GM12801 (cell line): ENCODE measurements at regions not wholly inside any gene's neighbourhood (a gene's known extent, or its start where the extent isn't known, plus 50 kb on each side); places are given as distances from the start of the nearest gene placed in this dataset.

Source experiments
- TF ChIP-seq, protein P1 (sequence below): IDR thresholded peaks from one replicate; pipeline ENCODE4 v1.5.1; 2011; ENCODE audit warnings: control low read depth; ENCODE audit not compliant: insufficient read length; ENCODE audit errors: extremely low read depth

DNA sequence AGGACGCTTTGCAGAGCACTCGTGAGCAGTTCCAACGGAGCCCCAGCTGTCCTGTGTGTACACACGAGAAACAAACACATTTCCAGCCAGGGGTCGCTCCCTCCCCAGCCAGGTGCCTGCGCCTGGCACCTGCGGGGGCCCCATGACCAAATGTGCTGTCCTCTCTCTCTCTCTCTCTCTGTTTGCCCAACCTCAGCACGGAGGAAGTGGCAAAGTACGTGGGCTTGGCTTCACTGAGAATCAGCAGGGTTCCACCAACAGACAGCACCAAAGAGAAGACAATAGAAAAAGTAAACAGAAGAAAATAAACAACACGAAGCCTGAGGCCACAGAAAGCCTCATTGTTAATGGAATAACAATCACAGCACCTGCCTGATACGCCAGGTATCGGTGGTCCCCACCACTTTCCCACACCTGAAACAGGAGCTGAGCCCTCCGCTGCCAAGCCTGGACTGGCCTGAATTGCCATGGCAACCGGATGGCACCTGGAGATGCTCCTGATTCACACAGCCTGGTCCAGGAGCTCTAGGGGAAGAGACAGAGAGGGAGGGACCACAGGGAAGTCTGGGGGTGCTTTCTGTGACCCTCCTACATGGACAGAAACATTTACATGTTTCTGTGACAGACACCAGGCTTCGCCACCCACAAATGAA lies 103.9 kb upstream of the CACNA1A start:
- TF ChIP-seq, protein P1, sequence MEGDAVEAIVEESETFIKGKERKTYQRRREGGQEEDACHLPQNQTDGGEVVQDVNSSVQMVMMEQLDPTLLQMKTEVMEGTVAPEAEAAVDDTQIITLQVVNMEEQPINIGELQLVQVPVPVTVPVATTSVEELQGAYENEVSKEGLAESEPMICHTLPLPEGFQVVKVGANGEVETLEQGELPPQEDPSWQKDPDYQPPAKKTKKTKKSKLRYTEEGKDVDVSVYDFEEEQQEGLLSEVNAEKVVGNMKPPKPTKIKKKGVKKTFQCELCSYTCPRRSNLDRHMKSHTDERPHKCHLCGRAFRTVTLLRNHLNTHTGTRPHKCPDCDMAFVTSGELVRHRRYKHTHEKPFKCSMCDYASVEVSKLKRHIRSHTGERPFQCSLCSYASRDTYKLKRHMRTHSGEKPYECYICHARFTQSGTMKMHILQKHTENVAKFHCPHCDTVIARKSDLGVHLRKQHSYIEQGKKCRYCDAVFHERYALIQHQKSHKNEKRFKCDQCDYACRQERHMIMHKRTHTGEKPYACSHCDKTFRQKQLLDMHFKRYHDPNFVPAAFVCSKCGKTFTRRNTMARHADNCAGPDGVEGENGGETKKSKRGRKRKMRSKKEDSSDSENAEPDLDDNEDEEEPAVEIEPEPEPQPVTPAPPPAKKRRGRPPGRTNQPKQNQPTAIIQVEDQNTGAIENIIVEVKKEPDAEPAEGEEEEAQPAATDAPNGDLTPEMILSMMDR = no peak

- TF ChIP-seq, protein P1 = no peak
Measured at GRCh38 chr19:13606156-13606555, 99.9 kb upstream of the CACNA1A start.

GRCh38 chr19:13604902-13605586 lies 98.8 kb upstream of the CACNA1A start:
- TF ChIP-seq, protein P1 = no peak

GRCh38 chr19:13600802-13601201 lies 94.5 kb upstream of the CACNA1A start:
- TF ChIP-seq, protein P1 = no peak

DNA sequence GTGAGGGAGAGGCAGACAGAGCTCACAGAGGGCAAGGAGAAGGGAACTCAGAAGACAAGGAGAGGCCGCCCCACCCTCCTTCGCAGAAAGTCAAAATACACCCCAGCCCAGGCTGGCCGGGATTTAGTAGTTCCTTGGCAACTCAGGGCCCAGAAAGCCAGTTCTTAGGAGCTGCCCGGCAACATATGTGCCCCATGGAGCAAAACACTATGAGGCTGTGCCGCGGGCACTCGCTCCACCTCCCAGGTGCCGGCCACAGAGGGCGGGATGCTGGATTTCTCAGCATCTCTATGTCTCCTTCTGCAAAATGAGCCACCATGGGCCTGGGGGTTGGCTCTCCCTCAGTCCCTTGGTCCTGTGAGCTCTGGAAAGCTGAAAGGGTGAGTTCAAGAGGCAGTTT lies 93.8 kb upstream of the CACNA1A start:
- TF ChIP-seq, protein P1 = no peak

DNA sequence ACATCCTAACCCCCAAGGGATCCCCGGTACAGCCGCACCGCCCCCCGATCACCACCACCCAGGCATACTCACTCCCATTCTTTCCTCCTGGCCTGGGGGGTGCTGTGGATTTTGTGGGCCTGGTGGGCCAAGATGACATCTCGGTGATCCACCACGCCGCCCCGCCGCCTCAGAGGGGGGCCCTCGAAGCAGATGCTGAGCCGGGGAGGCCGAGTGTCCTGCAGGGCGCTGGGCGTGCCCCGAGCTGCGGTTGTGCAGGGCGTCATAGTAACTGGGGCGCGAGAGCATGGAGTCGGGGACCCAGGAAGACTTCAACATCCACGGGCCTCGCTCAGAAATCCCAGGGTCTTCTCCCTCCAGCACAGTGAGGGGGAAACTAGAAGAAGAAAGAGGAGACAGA lies 93.4 kb upstream of the CACNA1A start:
- TF ChIP-seq, protein P1 = no peak

- TF ChIP-seq, protein P1 = no peak
Measured at GRCh38 chr19:13598098-13598497, 91.8 kb upstream of the CACNA1A start.
